Endodermal cell (in vitro differentiated cells): ENCODE measurements at regions not wholly inside any gene's neighbourhood (a gene's known extent, or its start where the extent isn't known, plus 50 kb on each side); places are given as distances from the start of the nearest gene placed in this dataset.

Source experiments
- DNase-seq: peaks from one replicate; pipeline ENCODE4 v3.0.0-alpha.2; 2017
- H3K27ac ChIP-seq: 2 replicates; pipeline ENCODE4 v1.5.1; 2013; ENCODE audit warnings: mild to moderate bottlenecking, low read depth, low read length, moderate library complexity
- H3K27me3 ChIP-seq: 2 replicates; pipeline ENCODE4 v1.6.1; 2013; ENCODE audit warnings: mild to moderate bottlenecking, low read length, moderate library complexity; ENCODE audit not compliant: insufficient read depth, control insufficient read depth, poor library complexity, severe bottlenecking
- H3K36me3 ChIP-seq: 2 replicates; pipeline ENCODE4 v1.7.0; 2013; ENCODE audit warnings: mild to moderate bottlenecking, low read length, moderate library complexity; ENCODE audit not compliant: control insufficient read depth, insufficient read depth
- H3K4me1 ChIP-seq: one replicate; pipeline ENCODE4 v1.7.0; 2013; ENCODE audit warnings: low read length; ENCODE audit not compliant: control insufficient read depth, insufficient read depth
- H3K4me3 ChIP-seq: 2 replicates; pipeline ENCODE4 v1.5.1; 2013; ENCODE audit warnings: mild to moderate bottlenecking, low read length, moderate library complexity
- H3K9ac ChIP-seq: 2 replicates; pipeline ENCODE4 v1.6.1; 2013; ENCODE audit warnings: mild to moderate bottlenecking, low read length, moderate library complexity; ENCODE audit not compliant: poor library complexity, severe bottlenecking; ENCODE audit errors: extremely low read depth
- H3K9me3 ChIP-seq: 2 replicates; pipeline ENCODE4 v1.6.1; 2013; ENCODE audit warnings: mild to moderate bottlenecking, low read length, moderate library complexity; ENCODE audit not compliant: control insufficient read depth
- H3K27ac Mint-ChIP-seq: 2 replicates; pipeline ENCODE4 v1.8.0; 2020; ENCODE audit warnings: mixed read lengths
- H3K27me3 Mint-ChIP-seq: 2 replicates; pipeline ENCODE4 v1.8.0; 2021; ENCODE audit warnings: mild to moderate bottlenecking, mixed read lengths; ENCODE audit not compliant: insufficient read depth
- H3K36me3 Mint-ChIP-seq: 2 replicates; pipeline ENCODE4 v1.8.0; 2020; ENCODE audit warnings: low read depth, mixed read lengths
- H3K4me1 Mint-ChIP-seq: 2 replicates; pipeline ENCODE4 v1.8.0; 2020; ENCODE audit warnings: mixed read lengths
- H3K4me3 Mint-ChIP-seq: 2 replicates; pipeline ENCODE4 v1.8.0; 2020; ENCODE audit warnings: mild to moderate bottlenecking, moderate library complexity, mixed read lengths
- H3K9me3 Mint-ChIP-seq: 2 replicates; pipeline ENCODE4 v1.8.0; 2020; ENCODE audit warnings: mild to moderate bottlenecking, mixed read lengths
- CTCF ChIP-seq: fragments of 200-600 bp; sonication (generic); conservative IDR thresholded peaks from 2 replicates; pipeline ENCODE4 v1.5.0; 2021; ENCODE audit warnings: antibody characterized with exemption, mild to moderate bottlenecking
- WGBS, 2 experiments: methylation state at CpG; one replicate each; pipeline versions ENCODE4 v1.1.5 to v1.1.7; 2013; ENCODE audit warnings: missing lambda C conversion rate in 2 of 2, mixed read lengths in 1 of 2; ENCODE audit not compliant: insufficient coverage in 1 of 2, insufficient read length in 1 of 2; 5-methylcytosine and 5-hydroxymethylcytosine counted together

GRCh38 chr2:225999692-226000091 is 600.2 kb downstream of the NYAP2 start:
- Mint-ChIP-seq H3K27me3 (no peaks in the 10 kb centered on the region), H3K4me3 (no peak overlapping the region), H3K4me1 (peaks cover 5% of the 10 kb centered on the region), H3K27ac (no peak overlapping the region), H3K36me3 (no peaks in the 10 kb centered on the region), H3K9me3 (no peaks in the 10 kb centered on the region)
- no peak for DNase-seq
- H3K27ac ChIP-seq: no peak overlapping the region
- H3K9me3 ChIP-seq: no peaks in the 10 kb centered on the region
- no peak for TF ChIP-seq CTCF
- H3K9ac ChIP-seq: no peak overlapping the region
- H3K36me3 ChIP-seq: no peaks in the 10 kb centered on the region
- WGBS, 2 experiments: 90 to 100% methylated on average over 2 of the region's 2 CpGs
- no peaks in the 10 kb centered on the region for H3K4me1 ChIP-seq
- no peak overlapping the region for H3K4me3 ChIP-seq
- no peaks in the 10 kb centered on the region for H3K27me3 ChIP-seq

GRCh38 chr2:225998653-225999052 is 599.1 kb downstream of the NYAP2 start:
- no peak overlapping the region for H3K27ac Mint-ChIP-seq
- H3K36me3 Mint-ChIP-seq: no peaks in the 10 kb centered on the region
- WGBS, 2 experiments: 93 to 100% methylated on average over 2 to 4 of the region's 4 CpGs
- TF ChIP-seq CTCF: no peak
- Histone ChIP-seq H3K27me3 (no peaks in the 10 kb centered on the region), H3K27ac (no peak overlapping the region), H3K9ac (no peak overlapping the region), H3K36me3 (no peaks in the 10 kb centered on the region), H3K9me3 (no peaks in the 10 kb centered on the region), H3K4me1 (no peaks in the 10 kb centered on the region), H3K4me3 (no peak overlapping the region)
- no peaks in the 10 kb centered on the region for H3K9me3 Mint-ChIP-seq
- no peak overlapping the region for H3K4me3 Mint-ChIP-seq
- no peak for DNase-seq
- H3K27me3 Mint-ChIP-seq: no peaks in the 10 kb centered on the region
- peaks cover 6% of the 10 kb centered on the region for H3K4me1 Mint-ChIP-seq

DNA sequence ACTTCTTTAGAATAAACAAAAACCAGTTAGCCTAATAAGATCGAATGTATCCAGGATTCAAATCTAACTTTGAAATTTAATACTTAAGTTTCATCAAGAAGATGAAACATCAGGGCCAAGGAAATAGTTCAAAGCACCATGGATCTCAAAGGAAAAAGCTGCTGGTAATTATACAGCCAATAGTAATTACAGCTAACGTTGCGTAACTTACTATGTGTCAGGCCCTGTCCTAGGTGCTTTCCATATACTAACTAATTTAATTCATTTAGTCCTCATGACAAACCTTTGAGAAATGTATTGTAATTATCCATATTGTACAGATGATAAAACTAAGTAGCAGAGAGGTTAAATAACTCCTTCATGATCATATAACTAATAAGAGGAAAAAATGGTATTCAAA is 598.6 kb downstream of the NYAP2 start:
- no peak overlapping the region for H3K9ac ChIP-seq
- Mint-ChIP-seq H3K36me3 (no peaks in the 10 kb centered on the region), H3K27me3 (no peaks in the 10 kb centered on the region), H3K27ac (no peak overlapping the region), H3K4me1 (peaks cover 7% of the 10 kb centered on the region), H3K9me3 (no peaks in the 10 kb centered on the region), H3K4me3 (no peak overlapping the region)
- no peaks in the 10 kb centered on the region for H3K4me1 ChIP-seq
- no peaks in the 10 kb centered on the region for H3K9me3 ChIP-seq
- TF ChIP-seq CTCF: no peak
- no peak overlapping the region for H3K4me3 ChIP-seq
- no peaks in the 10 kb centered on the region for H3K27me3 ChIP-seq
- H3K27ac ChIP-seq: no peak overlapping the region
- WGBS, 2 experiments: 97% methylated on average over 3 of the region's 3 CpGs; no CpG with 5 or more reads in 1 of the 2 experiments
- no peaks in the 10 kb centered on the region for H3K36me3 ChIP-seq
- no peak for DNase-seq
